CD4-positive, CD25-positive, alpha-beta regulatory T cell (primary cell): ENCODE measurements at regions not wholly inside any gene's neighbourhood (a gene's known extent, or its start where the extent isn't known, plus 50 kb on each side); places are given as distances from the start of the nearest gene placed in this dataset.

Experiments
- ATAC-seq, 2 donors: fragments of 150-1000 bp; cut with Tn5 transposase; one replicate each; pipeline ENCODE4 v1.10.0; 2021; ENCODE audit warnings: low read depth in 2 of 2, moderate number of reproducible peaks in 2 of 2, moderate library complexity in 1 of 2
- DNase-seq, 3 donors: peaks; one replicate each; pipeline versions ENCODE4 v3.0.0 to v3.0.0-alpha.2; 2012 to 2022; ENCODE audit warnings: mixed read lengths in 1 of 3
- H3K27ac ChIP-seq: one replicate; pipeline ENCODE4 v1.7.0; 2013; ENCODE audit warnings: mild to moderate bottlenecking, low read length; ENCODE audit not compliant: insufficient read depth, poor library complexity, severe bottlenecking
- H3K27me3 ChIP-seq: one replicate; pipeline ENCODE4 v1.7.0; 2013; ENCODE audit warnings: low read length; ENCODE audit not compliant: control insufficient read depth, insufficient read depth
- H3K36me3 ChIP-seq: one replicate; pipeline ENCODE4 v1.7.0; 2013; ENCODE audit warnings: mild to moderate bottlenecking, low read length, moderate library complexity; ENCODE audit not compliant: control insufficient read depth, insufficient read depth
- H3K4me1 ChIP-seq: 2 replicates; pipeline ENCODE4 v1.7.0; 2013; ENCODE audit warnings: mild to moderate bottlenecking, low read length; ENCODE audit not compliant: insufficient read depth, control insufficient read depth, poor library complexity, severe bottlenecking
- H3K4me3 ChIP-seq: one replicate; pipeline ENCODE4 v1.7.0; 2013; ENCODE audit warnings: low read depth, mild to moderate bottlenecking, low read length, moderate library complexity
- H3K9me3 ChIP-seq, 2 experiments: 1 replicate in 1 of 2; 2 replicates in 1 of 2; pipeline ENCODE4 v1.7.0; 2013; ENCODE audit warnings: low read length in 2 of 2, mild to moderate bottlenecking in 1 of 2, moderate library complexity in 1 of 2; ENCODE audit not compliant: control insufficient read depth in 2 of 2
- H3K27ac Mint-ChIP-seq, 3 donors: one replicate each; pipeline ENCODE4 v1.8.0; 2020 to 2022; ENCODE audit warnings: mild to moderate bottlenecking in 3 of 3, mixed read lengths in 3 of 3, moderate library complexity in 2 of 3
- H3K27me3 Mint-ChIP-seq: one replicate; pipeline ENCODE4 v1.8.0; 2022; ENCODE audit warnings: mild to moderate bottlenecking, mixed read lengths
- H3K36me3 Mint-ChIP-seq: one replicate; pipeline ENCODE4 v1.8.0; 2020; ENCODE audit warnings: mixed read lengths
- H3K4me1 Mint-ChIP-seq, 4 donors: one replicate each; pipeline ENCODE4 v1.8.0; 2020 to 2022; ENCODE audit warnings: mixed read lengths in 4 of 4, mild to moderate bottlenecking in 1 of 4
- H3K4me3 Mint-ChIP-seq, 4 donors: one replicate each; pipeline ENCODE4 v1.8.0; 2020 to 2022; ENCODE audit warnings: mild to moderate bottlenecking in 4 of 4, mixed read lengths in 4 of 4, moderate library complexity in 3 of 4
- H3K9me3 Mint-ChIP-seq, 7 donors: one replicate each; pipeline ENCODE4 v1.8.0; 2020 to 2022; ENCODE audit warnings: mixed read lengths in 7 of 7, mild to moderate bottlenecking in 3 of 7, moderate library complexity in 2 of 7

DNA sequence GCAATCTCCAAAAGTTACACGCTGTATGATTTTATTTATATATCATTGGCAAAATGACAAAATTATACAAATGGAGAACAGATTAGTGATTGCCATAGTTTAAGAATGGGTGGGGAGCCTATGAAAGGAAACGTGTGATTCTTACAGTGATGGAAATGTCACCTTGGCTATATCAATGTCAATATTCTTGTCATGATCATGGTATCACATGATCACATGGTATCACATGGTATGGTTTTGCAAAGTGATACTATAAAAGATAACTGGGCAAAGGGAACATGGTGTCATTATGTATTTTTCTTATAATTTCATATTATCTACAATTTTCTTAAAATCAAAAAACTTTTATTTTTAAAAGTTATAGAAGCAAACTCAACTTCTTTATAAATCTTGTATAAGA lies 606.2 kb upstream of the ZEB2 start:
- DNase-seq (no peak), ATAC-seq (no peak)
- Histone ChIP-seq H3K4me3 (no peak overlapping the region), H3K27ac (no peak overlapping the region), H3K27me3 (no peaks in the 10 kb centered on the region), H3K9me3 (no peaks in the 10 kb centered on the region), H3K4me1 (no peaks in the 10 kb centered on the region), H3K36me3 (no peaks in the 10 kb centered on the region)
- no peaks in the 10 kb centered on the region for H3K27me3 Mint-ChIP-seq
- H3K9me3 Mint-ChIP-seq = peaks cover 0 to 9% (median 1%) of the 10 kb centered on the region in 7 donors
- H3K4me3 Mint-ChIP-seq = no peak overlapping the region
- no peaks in the 10 kb centered on the region for H3K4me1 Mint-ChIP-seq
- H3K36me3 Mint-ChIP-seq = no peaks in the 10 kb centered on the region
- no peak overlapping the region for H3K27ac Mint-ChIP-seq

DNA sequence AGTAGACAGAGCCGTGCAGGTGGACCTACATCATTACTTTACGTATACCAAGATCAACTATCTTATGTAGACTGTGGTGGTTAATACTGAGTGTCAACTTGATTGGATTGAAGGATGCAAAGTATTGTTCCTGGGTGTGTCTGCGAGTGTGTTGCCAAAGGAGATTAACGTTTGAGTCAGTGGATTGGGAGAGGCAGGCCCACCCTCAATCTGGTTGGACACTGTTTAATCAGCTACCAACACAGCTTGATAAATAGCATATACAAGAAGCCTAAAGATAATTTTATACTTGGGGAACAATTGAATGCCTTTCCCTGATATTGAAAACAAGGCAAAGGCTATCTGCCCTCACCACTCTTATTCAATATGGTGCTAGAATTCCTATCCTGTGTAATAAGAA lies 604.2 kb upstream of the ZEB2 start:
- no peaks in the 10 kb centered on the region for H3K36me3 ChIP-seq
- H3K27me3 Mint-ChIP-seq = no peaks in the 10 kb centered on the region
- no peak overlapping the region for H3K27ac ChIP-seq
- ATAC-seq (no peak), DNase-seq (no peak)
- peaks cover 0 to 2% (median 0%) of the 10 kb centered on the region in 7 donors for H3K9me3 Mint-ChIP-seq
- no peaks in the 10 kb centered on the region for H3K36me3 Mint-ChIP-seq
- no peaks in the 10 kb centered on the region for H3K4me1 Mint-ChIP-seq
- H3K4me3 Mint-ChIP-seq = no peak overlapping the region
- H3K27ac Mint-ChIP-seq = no peak overlapping the region
- no peaks in the 10 kb centered on the region for H3K9me3 ChIP-seq
- H3K4me1 ChIP-seq = no peaks in the 10 kb centered on the region
- H3K4me3 ChIP-seq = no peak overlapping the region
- no peaks in the 10 kb centered on the region for H3K27me3 ChIP-seq

DNA sequence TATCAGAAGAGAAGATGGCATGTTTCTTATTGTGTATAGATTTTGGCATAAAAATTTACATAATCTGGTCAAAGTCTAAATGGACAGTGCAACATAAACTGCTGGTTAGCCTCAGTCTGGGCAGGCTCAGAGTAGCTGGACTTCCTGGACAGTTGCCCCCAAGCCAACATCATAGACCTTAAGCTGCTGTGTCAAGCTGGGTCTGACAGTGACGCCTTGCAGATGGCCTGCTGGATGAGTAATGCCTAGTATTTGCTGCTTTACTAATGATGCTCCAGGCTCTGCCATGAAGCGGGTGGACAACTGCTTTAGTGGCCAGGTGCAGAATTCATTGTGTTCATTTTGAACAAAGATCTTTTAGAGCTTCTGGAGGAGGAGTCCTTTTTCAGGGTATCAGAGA lies 603.7 kb upstream of the ZEB2 start:
- ATAC-seq (no peak), DNase-seq (no peak)
- Mint-ChIP-seq H3K36me3 (no peaks in the 10 kb centered on the region), H3K4me3 (no peak overlapping the region), H3K27me3 (no peaks in the 10 kb centered on the region), H3K4me1 (no peaks in the 10 kb centered on the region), H3K9me3 (peaks cover 0 to 5% (median 1%) of the 10 kb centered on the region in 7 donors), H3K27ac (no peak overlapping the region)
- no peaks in the 10 kb centered on the region for H3K36me3 ChIP-seq
- H3K9me3 ChIP-seq = no peaks in the 10 kb centered on the region
- H3K4me3 ChIP-seq = no peak overlapping the region
- no peak overlapping the region for H3K27ac ChIP-seq
- no peaks in the 10 kb centered on the region for H3K4me1 ChIP-seq
- H3K27me3 ChIP-seq = no peaks in the 10 kb centered on the region

DNA sequence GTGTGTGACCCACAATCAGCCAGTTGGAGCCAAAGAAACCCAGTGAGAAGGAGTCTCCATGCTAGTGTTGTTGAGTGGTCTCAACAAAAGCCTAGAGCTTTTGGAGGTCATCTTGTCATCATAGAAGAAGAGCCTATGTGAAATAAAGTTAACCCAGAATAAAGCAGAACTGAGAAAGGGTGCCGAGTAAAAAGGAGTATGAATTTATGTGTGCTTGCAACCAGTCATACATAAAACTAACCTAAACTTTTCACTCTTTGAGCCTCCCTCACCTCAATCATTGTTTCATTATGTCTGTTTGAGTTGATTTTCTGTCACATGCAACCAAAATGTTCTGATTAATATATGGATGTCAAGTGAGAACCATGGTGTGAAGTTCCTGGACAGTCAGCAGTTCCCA lies 599.3 kb upstream of the ZEB2 start:
- no peak overlapping the region for H3K27ac ChIP-seq
- H3K27me3 Mint-ChIP-seq = no peaks in the 10 kb centered on the region
- no peaks in the 10 kb centered on the region for H3K36me3 ChIP-seq
- no peaks in the 10 kb centered on the region for H3K4me1 Mint-ChIP-seq
- DNase-seq (no peak), ATAC-seq (no peak)
- H3K4me3 Mint-ChIP-seq = no peak overlapping the region
- peaks cover 0 to 5% (median 4%) of the 10 kb centered on the region in 7 donors for H3K9me3 Mint-ChIP-seq
- no peaks in the 10 kb centered on the region for H3K4me1 ChIP-seq
- H3K36me3 Mint-ChIP-seq = no peaks in the 10 kb centered on the region
- no peak overlapping the region for H3K27ac Mint-ChIP-seq
- H3K4me3 ChIP-seq = no peak overlapping the region
- H3K9me3 ChIP-seq = no peaks in the 10 kb centered on the region
- H3K27me3 ChIP-seq = no peaks in the 10 kb centered on the region

DNA sequence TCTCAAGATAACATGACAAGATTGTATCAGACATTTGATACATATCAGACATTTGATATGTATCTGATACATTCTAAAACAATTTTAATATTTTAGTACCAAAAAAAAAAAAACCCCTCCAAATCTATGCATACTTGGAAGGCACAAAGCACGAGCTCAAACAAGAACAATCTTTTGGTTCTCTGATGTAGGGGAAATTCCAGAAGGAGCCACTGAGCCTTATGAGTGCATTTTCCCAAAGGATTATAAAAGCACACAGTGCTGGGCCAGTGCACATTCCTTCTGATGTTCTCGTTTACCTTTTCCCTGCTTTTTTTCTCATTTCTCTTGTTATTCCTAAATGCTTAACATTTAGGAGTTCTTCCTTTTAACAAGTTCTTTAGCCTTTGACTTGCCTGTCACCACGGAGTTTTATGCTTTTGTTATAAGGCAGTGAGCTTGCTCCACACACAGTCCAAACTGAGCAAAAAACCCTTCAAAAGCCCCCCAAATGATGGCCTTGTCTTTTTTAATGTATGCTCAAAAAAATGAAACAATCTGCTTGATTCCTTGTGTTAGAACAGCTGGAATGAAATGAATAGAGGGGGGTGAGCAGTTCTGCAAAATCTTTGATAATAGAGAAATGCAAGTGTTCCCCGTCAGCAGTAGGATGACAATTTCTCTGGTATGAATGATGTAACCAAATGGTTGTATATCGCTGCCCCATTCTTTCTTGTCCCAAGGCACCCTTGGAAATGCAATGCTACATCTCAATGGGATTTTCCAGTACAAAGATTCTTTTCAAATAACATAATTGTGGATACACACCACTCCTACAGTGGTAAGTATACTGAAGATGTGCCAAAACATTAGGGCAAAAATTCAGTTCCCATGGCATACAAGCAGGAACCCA lies 597.2 kb upstream of the ZEB2 start:
- H3K36me3 ChIP-seq = no peaks in the 10 kb centered on the region
- Mint-ChIP-seq H3K4me3 (no peak overlapping the region), H3K27me3 (no peaks in the 10 kb centered on the region), H3K4me1 (no peaks in the 10 kb centered on the region), H3K36me3 (no peaks in the 10 kb centered on the region), H3K9me3 (peaks cover 0 to 8% (median 7%) of the 10 kb centered on the region in 7 donors), H3K27ac (no peak overlapping the region)
- H3K27ac ChIP-seq = no peak overlapping the region
- no peak for ATAC-seq
- no peaks in the 10 kb centered on the region for H3K27me3 ChIP-seq
- H3K4me1 ChIP-seq = no peaks in the 10 kb centered on the region
- no peak overlapping the region for H3K4me3 ChIP-seq
- no peaks in the 10 kb centered on the region for H3K9me3 ChIP-seq
- DNase-seq = no peak

DNA sequence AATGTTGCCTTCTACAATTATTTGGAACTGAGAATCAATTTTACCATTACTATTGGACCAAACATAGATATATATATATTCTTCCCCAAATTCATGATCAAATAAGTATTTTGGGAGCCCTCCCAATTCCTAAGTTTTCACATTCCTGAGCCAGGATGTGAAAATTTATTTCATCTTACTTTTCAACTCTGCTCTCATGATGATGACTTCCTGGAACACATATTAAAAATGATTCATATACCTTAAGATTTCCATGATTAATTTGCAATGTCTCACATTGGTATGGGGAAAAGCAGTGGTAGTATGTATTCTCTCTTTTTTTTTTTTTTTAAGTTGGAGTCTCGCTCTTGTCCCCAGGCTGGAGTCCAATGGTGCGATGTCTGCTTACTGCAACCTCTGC lies 596.1 kb upstream of the ZEB2 start:
- ATAC-seq (no peak), DNase-seq (no peak)
- Histone ChIP-seq H3K36me3 (no peaks in the 10 kb centered on the region), H3K27me3 (no peaks in the 10 kb centered on the region), H3K4me3 (no peak overlapping the region), H3K27ac (no peak overlapping the region), H3K4me1 (no peaks in the 10 kb centered on the region), H3K9me3 (no peaks in the 10 kb centered on the region)
- no peak overlapping the region for H3K4me3 Mint-ChIP-seq
- no peaks in the 10 kb centered on the region for H3K36me3 Mint-ChIP-seq
- H3K4me1 Mint-ChIP-seq = no peaks in the 10 kb centered on the region
- no peak overlapping the region for H3K27ac Mint-ChIP-seq
- no peaks in the 10 kb centered on the region for H3K27me3 Mint-ChIP-seq
- H3K9me3 Mint-ChIP-seq = peaks cover 0 to 12% (median 7%) of the 10 kb centered on the region in 7 donors

DNA sequence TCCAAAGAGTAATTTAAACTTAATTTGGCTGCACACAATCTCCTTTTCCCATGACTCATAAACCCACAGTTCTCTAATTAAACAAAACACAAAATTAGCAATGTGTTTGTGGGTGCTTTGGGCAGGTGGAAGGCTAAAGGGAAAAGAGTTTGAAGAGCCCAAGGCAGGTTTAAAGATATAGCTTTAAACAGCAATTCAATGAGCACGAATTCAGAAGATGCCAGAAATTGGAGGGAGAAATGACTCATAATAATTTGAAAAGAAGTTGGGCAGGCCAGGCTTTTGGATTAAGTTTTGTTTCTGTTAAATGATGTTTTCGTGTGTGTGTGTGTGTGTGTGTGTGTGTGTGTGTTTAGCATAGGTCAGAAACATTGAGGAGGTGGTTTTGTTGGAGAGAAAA lies 594.8 kb upstream of the ZEB2 start:
- H3K4me1 ChIP-seq = no peaks in the 10 kb centered on the region
- H3K27ac Mint-ChIP-seq = no peak overlapping the region
- H3K27ac ChIP-seq = no peak overlapping the region
- DNase-seq (no peak), ATAC-seq (no peak)
- H3K9me3 ChIP-seq = no peaks in the 10 kb centered on the region
- no peaks in the 10 kb centered on the region for H3K27me3 ChIP-seq
- H3K27me3 Mint-ChIP-seq = no peaks in the 10 kb centered on the region
- H3K36me3 Mint-ChIP-seq = no peaks in the 10 kb centered on the region
- no peaks in the 10 kb centered on the region for H3K36me3 ChIP-seq
- H3K4me3 Mint-ChIP-seq = no peak overlapping the region
- no peak overlapping the region for H3K4me3 ChIP-seq
- no peaks in the 10 kb centered on the region for H3K4me1 Mint-ChIP-seq
- peaks cover 0 to 12% (median 7%) of the 10 kb centered on the region in 7 donors for H3K9me3 Mint-ChIP-seq

DNA sequence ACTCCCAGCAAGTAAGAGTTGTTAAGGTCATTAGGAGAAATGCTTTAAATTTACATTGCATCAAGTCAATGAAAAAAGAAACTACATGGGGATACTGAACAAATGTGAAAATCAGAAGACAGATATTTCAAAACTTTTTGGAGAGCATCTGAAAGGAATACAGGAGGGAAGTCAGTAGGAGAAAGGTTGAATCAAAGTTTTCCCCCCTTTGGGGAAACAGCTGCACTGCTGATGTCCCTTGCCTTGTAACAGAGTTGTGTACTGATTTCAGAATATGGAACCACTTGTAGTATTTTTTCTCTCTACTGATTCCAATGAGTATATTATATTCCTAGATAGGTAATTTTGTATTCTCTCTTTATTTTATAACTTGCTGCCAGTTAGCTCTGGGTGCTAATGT lies 592.5 kb upstream of the ZEB2 start:
- no peak overlapping the region for H3K4me3 ChIP-seq
- H3K27me3 Mint-ChIP-seq = no peaks in the 10 kb centered on the region
- ATAC-seq = no peak
- H3K4me1 Mint-ChIP-seq = no peaks in the 10 kb centered on the region
- H3K4me1 ChIP-seq = no peaks in the 10 kb centered on the region
- no peak overlapping the region for H3K27ac Mint-ChIP-seq
- no peak overlapping the region for H3K4me3 Mint-ChIP-seq
- H3K36me3 Mint-ChIP-seq = no peaks in the 10 kb centered on the region
- no peak for DNase-seq
- H3K36me3 ChIP-seq = no peaks in the 10 kb centered on the region
- no peaks in the 10 kb centered on the region for H3K9me3 ChIP-seq
- H3K27ac ChIP-seq = no peak overlapping the region
- H3K27me3 ChIP-seq = no peaks in the 10 kb centered on the region
- H3K9me3 Mint-ChIP-seq = peaks cover 0 to 11% (median 6%) of the 10 kb centered on the region in 7 donors
